Transverse colon (tissue), 4 donors: ENCODE measurements at regions not wholly inside any gene's neighbourhood (a gene's known extent, or its start where the extent isn't known, plus 50 kb on each side); places are given as distances from the start of the nearest gene placed in this dataset.

ENCODE experiments used
- DNase-seq: peaks from one replicate; pipeline ENCODE4 v3.0.0-alpha.2; 2019
- H3K27ac ChIP-seq, 4 donors: fragments of 200-600 bp; sonication (generic); 2 replicates each; pipeline ENCODE4 v1.5.1; 2016 to 2018; ENCODE audit warnings: inconsistent platforms in 4 of 4
- H3K27me3 ChIP-seq: fragments of 200-600 bp; sonication (generic); 2 replicates; pipeline ENCODE4 v1.5.1; 2017; ENCODE audit warnings: inconsistent platforms
- H3K36me3 ChIP-seq, 4 donors: fragments of 200-600 bp; sonication (generic); 2 replicates each; pipeline ENCODE4 v1.5.1; 2017 to 2019; ENCODE audit warnings: inconsistent platforms in 4 of 4
- H3K4me1 ChIP-seq, 4 donors: fragments of 200-600 bp; sonication (generic); 2 replicates each; pipeline ENCODE4 v1.5.1; 2017 to 2020; ENCODE audit warnings: inconsistent platforms in 4 of 4
- H3K4me3 ChIP-seq, 4 donors: fragments of 200-600 bp; sonication (generic); 1 replicate in 1 of 4; 2 replicates in 3 of 4; pipeline versions ENCODE4 v1.5.1 to v1.6.1; 2017 to 2019; ENCODE audit warnings: inconsistent platforms in 4 of 4
- H3K9me3 ChIP-seq, 2 donors: fragments of 200-600 bp; sonication (generic); 2 replicates each; pipeline ENCODE4 v1.5.1; 2017 to 2019; ENCODE audit warnings: inconsistent platforms in 2 of 2
- CTCF ChIP-seq, 5 experiments: fragments of 200-600 bp in 3 of 5; fragments of 450-650 bp in 2 of 5; sonication (generic) in 3 of 5; IDR thresholded peaks; 1 replicate in 2 of 5; 2 replicates in 3 of 5; pipeline ENCODE4 v1.5.1; 2016 to 2017; ENCODE audit warnings: antibody characterized with exemption in 5 of 5, inconsistent platforms in 3 of 5, mild to moderate bottlenecking in 2 of 5, moderate library complexity in 1 of 5
- EP300 ChIP-seq: sonication (generic); formaldehyde crosslinking; IDR thresholded peaks from one replicate; pipeline ENCODE4 v1.6.1; 2017; ENCODE audit warnings: antibody characterized with exemption, low read depth
- POLR2A ChIP-seq: fragments of 450-650 bp; IDR thresholded peaks from one replicate; pipeline ENCODE4 v1.6.1; 2016; ENCODE audit warnings: antibody characterized with exemption, mild to moderate bottlenecking, moderate library complexity
- POLR2AphosphoS5 ChIP-seq, 3 donors: sonication (generic); formaldehyde crosslinking; IDR thresholded peaks; one replicate each; pipeline ENCODE4 v1.6.1; 2016; ENCODE audit warnings: antibody characterized with exemption in 3 of 3
- WGBS, 2 donors: methylation state at CpG; one replicate each; pipeline ENCODE4 v1.1.5; 2018; ENCODE audit warnings: low coverage in 1 of 2; 5-methylcytosine and 5-hydroxymethylcytosine counted together
- in situ Hi-C, 4 donors: fragments of 200-750 bp; cut with MboI; loops; one replicate each; pipeline versions ENCODE4 v1.15.0 to v1.15.1; 2017; ENCODE audit warnings: low sequenced_read_pairs in 3 of 4, low pct_ligation_motif_present in 1 of 4, low pct_unique_long_range_greater_than_20kb in 1 of 4
- intact Hi-C: fragments of 100-400 bp; cut with DNase I; formaldehyde crosslinking; loops from one replicate; pipeline ENCODE4 v1.15.1; 2023; ENCODE audit warnings: low total_unique reads

- Histone ChIP-seq H3K27me3 (no peaks in the 10 kb centered on the region), H3K9me3 (no peaks in the 10 kb centered on the region), H3K4me3 (no peak overlapping the region), H3K4me1 (no peaks in the 10 kb centered on the region), H3K36me3 (no peaks in the 10 kb centered on the region), H3K27ac (no peak overlapping the region)
- in situ Hi-C loops = no loop called here
- no peak for TF ChIP-seq CTCF (IDR thresholded peaks at IDR 0.05)
- TF ChIP-seq POLR2A = no peak
- no peak for TF ChIP-seq EP300
- no peak for TF ChIP-seq POLR2AphosphoS5 (IDR thresholded peaks at IDR 0.05)
- WGBS, 2 donors = 10 to 40% methylated on average over 1 of the region's 1 CpG
- no peak for DNase-seq
- intact Hi-C loops = loop anchor here (5.0 kb wide), 1 partner anchor 575 kb away; no protein-coding TSS in a partner anchor
Measured at GRCh38 chr2:180352620-180353019, 345.5 kb upstream of the CWC22 start.

- WGBS, 2 donors = 88 to 100% methylated on average over 2 of the region's 2 CpGs
- H3K36me3 ChIP-seq = no peaks in the 10 kb centered on the region
- intact Hi-C loops = loop anchor here (5.0 kb wide), 1 partner anchor 577 kb away; no protein-coding TSS in a partner anchor
- no peak for TF ChIP-seq CTCF (IDR thresholded peaks at IDR 0.05)
- no peak for TF ChIP-seq EP300
- no peak for TF ChIP-seq POLR2A
- no peak for TF ChIP-seq POLR2AphosphoS5 (IDR thresholded peaks at IDR 0.05)
- H3K4me3 ChIP-seq = no peak overlapping the region
- no peaks in the 10 kb centered on the region for H3K9me3 ChIP-seq
- no peaks in the 10 kb centered on the region for H3K27me3 ChIP-seq
- no peak overlapping the region for H3K27ac ChIP-seq
- no peaks in the 10 kb centered on the region for H3K4me1 ChIP-seq
- no peak for DNase-seq
- in situ Hi-C loops = no loop called here
Measured at GRCh38 chr2:180349809-180350208, 342.7 kb upstream of the CWC22 start.

GRCh38 chr2:180343528-180344345, 336.6 kb upstream of the CWC22 start:
- H3K27ac ChIP-seq = no peak overlapping the region
- H3K27me3 ChIP-seq = no peaks in the 10 kb centered on the region

GRCh38 chr2:180337136-180337535, 330.0 kb upstream of the CWC22 start:
- peaks cover 13 to 15% of the 10 kb centered on the region in 2 donors for H3K9me3 ChIP-seq
- H3K27me3 ChIP-seq = no peaks in the 10 kb centered on the region
- intact Hi-C loops (no loop called here), in situ Hi-C loops (no loop called here)
- TF ChIP-seq EP300 = no peak
- TF ChIP-seq POLR2A = no peak
- no peak for TF ChIP-seq CTCF (IDR thresholded peaks at IDR 0.05)
- no peak for TF ChIP-seq POLR2AphosphoS5 (IDR thresholded peaks at IDR 0.05)
- H3K4me3 ChIP-seq = no peak overlapping the region
- no peak overlapping the region for H3K27ac ChIP-seq
- WGBS, 2 donors = 87 to 90% methylated on average over 3 of the region's 3 CpGs
- H3K4me1 ChIP-seq = no peaks in the 10 kb centered on the region
- H3K36me3 ChIP-seq = no peaks in the 10 kb centered on the region
- no peak for DNase-seq

More at GRCh38 chr2:180343528-180344345, 336.6 kb upstream of the CWC22 start:
- no peaks in the 10 kb centered on the region for H3K4me1 ChIP-seq
- H3K9me3 ChIP-seq = no peaks in the 10 kb centered on the region
- in situ Hi-C loops = no loop called here
- no peak for DNase-seq
- no peak overlapping the region for H3K4me3 ChIP-seq
- no peaks in the 10 kb centered on the region for H3K36me3 ChIP-seq
- 80% methylated on average over 1 of the region's 1 CpG for WGBS, 2 donors
- intact Hi-C loops = no loop called here
- no peak for TF ChIP-seq CTCF (IDR thresholded peaks at IDR 0.05)
- no peak for TF ChIP-seq POLR2AphosphoS5 (IDR thresholded peaks at IDR 0.05)
- no peak for TF ChIP-seq EP300
- TF ChIP-seq POLR2A = no peak
